ENCODE measurements at regions not wholly inside any gene's neighbourhood (a gene's known extent, or its start where the extent isn't known, plus 50 kb on each side); places are given as distances from the start of the nearest gene placed in this dataset.

- intact Hi-C loops (cut with DNase I), result no loop called here
- DNase-seq, result no peak
Observed at GRCh38 chr22:47245786-47246185, 483.3 kb downstream of the TBC1D22A start.

- intact Hi-C loops (cut with DNase I), result no loop called here
- DNase-seq, result no peak
Observed at GRCh38 chr22:47245286-47245685, 482.8 kb downstream of the TBC1D22A start.

- no peak for DNase-seq
- intact Hi-C loops (cut with DNase I), result no loop called here
Observed at GRCh38 chr22:47240116-47240515, 477.7 kb downstream of the TBC1D22A start.

- intact Hi-C loops (cut with DNase I), result no loop called here
- no peak for DNase-seq
Observed at GRCh38 chr22:47239474-47239860, 477.0 kb downstream of the TBC1D22A start.

- no peak for DNase-seq
- intact Hi-C loops (cut with DNase I), result no loop called here
Observed at GRCh38 chr22:47238690-47239473, 476.4 kb downstream of the TBC1D22A start.

GRCh38 chr22:47237890-47238480, 475.5 kb downstream of the TBC1D22A start:
- DNase-seq, result no peak
- intact Hi-C loops (cut with DNase I), result no loop called here

GRCh38 chr22:47236718-47237117, 474.3 kb downstream of the TBC1D22A start:
- no peak for DNase-seq
- intact Hi-C loops (cut with DNase I), result no loop called here

GRCh38 chr22:47236161-47236560, 473.7 kb downstream of the TBC1D22A start:
- intact Hi-C loops (cut with DNase I), result no loop called here
- DNase-seq, result no peak

- intact Hi-C loops (cut with DNase I), result no loop called here
- DNase-seq, result no peak
Observed at GRCh38 chr22:47233316-47234243, 471.1 kb downstream of the TBC1D22A start.

- intact Hi-C loops (cut with DNase I), result no loop called here
- no peak for DNase-seq
Observed at GRCh38 chr22:47232753-47233152, 470.3 kb downstream of the TBC1D22A start.

- intact Hi-C loops (cut with DNase I), result no loop called here
- DNase-seq, result no peak
Observed at GRCh38 chr22:47232197-47232596, 469.7 kb downstream of the TBC1D22A start.

- intact Hi-C loops (cut with DNase I), result no loop called here
Observed at GRCh38 chr22:47231759-47232158, 469.3 kb downstream of the TBC1D22A start.

GRCh38 chr22:47230741-47231140, 468.3 kb downstream of the TBC1D22A start:
- intact Hi-C loops (cut with DNase I), result no loop called here

More at GRCh38 chr22:47231759-47232158, 469.3 kb downstream of the TBC1D22A start:
- no peak for DNase-seq

GRCh38 chr22:47230251-47230650, 467.8 kb downstream of the TBC1D22A start:
- DNase-seq, result peak in 1 of 10 donors; percentile 43
- intact Hi-C loops (cut with DNase I), result no loop called here

More at GRCh38 chr22:47230741-47231140, 468.3 kb downstream of the TBC1D22A start:
- DNase-seq, result no peak

- intact Hi-C loops (cut with DNase I), result no loop called here
Observed at GRCh38 chr22:47228767-47229166, 466.3 kb downstream of the TBC1D22A start.

GRCh38 chr22:47225931-47226633, 463.6 kb downstream of the TBC1D22A start:
- no peak for DNase-seq
- intact Hi-C loops (cut with DNase I), result no loop called here

More at GRCh38 chr22:47228767-47229166, 466.3 kb downstream of the TBC1D22A start:
- DNase-seq, result no peak

- intact Hi-C loops (cut with DNase I), result no loop called here
- no peak for DNase-seq
Observed at GRCh38 chr22:47225080-47225930, 462.9 kb downstream of the TBC1D22A start.

All from posterior cingulate gyrus (tissue), 11 donors.